Inflammatory macrophage treated with lipopolysaccharide for 1 hour (primary cell): ENCODE measurements at regions not wholly inside any gene's neighbourhood (a gene's known extent, or its start where the extent isn't known, plus 50 kb on each side); places are given as distances from the start of the nearest gene placed in this dataset.

Source experiments
- DNase-seq, 2 donors: peaks; one replicate each; pipeline ENCODE4 v3.0.0-alpha.2; 2020 to 2022

DNA sequence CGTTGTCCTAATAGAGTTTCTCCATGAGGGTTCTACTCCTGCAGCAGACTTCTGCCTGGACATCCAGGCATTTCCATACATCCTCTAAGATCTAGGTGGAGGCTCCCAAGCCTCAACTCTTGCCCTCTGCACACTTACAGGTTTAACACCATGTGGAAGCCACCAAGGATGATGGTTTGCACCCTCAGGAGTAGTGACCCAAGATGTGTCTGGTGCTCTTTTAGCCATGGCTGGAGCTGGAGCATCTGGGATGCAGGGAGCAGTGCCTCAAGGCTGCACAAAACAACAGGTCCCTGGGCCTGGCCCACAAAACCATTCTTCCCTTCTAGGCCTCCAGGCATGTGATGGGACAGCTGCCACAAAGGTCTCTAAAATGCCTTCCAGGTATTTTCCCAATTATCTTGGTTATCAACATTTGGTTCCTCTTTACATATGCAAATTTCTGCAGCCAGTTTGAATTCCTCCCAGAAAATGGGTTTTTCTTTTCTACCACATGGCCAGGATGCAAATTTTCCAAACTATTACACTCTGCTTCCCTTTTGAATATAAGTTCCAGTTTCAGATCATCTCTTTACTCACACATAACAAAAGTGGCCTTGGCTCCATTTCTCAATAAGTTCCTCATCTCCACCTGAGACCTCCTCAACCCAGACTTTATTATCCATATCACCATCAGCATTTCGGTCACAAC is 69.5 kb upstream of the GNAZ start:
- peak; percentile 75 to 82 for DNase-seq

DNA sequence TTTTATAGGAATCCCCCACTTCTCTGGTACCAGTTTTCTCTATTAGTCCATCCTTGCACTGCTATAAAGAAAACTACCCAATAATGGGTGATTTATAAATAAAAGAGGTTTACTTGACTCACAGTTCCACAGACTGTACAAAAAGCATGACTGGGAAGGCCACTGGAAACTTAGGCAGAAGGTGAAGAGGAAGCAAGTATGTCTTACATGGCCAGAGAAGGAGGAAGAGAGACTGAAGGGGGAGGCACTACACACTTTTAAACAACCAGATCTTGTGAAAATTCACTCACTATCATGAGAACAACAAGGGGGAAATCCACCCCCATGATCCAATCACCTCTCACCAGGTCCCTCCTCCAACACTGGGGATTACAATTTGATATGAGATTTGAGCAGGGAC is 68.9 kb upstream of the GNAZ start:
- peak; percentile 36 to 68 for DNase-seq

DNA sequence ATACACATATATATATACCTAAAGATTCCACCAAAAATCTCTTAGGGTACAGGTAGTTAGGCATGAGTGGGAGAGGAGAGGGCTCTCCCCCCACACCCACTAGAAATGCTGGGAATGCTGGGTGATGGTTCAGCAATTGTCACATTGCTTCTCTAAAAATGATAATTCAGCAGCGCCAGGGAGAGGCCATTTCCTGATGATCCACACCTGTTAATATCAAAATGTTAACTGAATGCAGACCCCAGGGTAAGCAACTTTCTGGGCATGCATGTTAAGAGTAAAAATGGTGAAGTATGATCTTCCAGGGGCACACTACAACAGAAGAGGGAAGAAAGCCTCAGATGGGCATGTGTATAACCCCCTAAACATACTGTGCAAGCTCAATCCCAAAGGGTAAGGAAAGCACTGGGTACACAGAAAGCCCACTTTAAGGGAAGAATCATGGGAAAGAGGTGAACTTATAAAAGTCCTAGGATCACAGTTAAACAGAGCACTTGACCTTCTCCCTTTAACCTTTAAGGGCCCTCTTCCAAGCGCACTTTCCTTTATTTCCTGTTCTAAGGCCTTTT is 67.6 kb upstream of the GNAZ start:
- no peak for DNase-seq

DNA sequence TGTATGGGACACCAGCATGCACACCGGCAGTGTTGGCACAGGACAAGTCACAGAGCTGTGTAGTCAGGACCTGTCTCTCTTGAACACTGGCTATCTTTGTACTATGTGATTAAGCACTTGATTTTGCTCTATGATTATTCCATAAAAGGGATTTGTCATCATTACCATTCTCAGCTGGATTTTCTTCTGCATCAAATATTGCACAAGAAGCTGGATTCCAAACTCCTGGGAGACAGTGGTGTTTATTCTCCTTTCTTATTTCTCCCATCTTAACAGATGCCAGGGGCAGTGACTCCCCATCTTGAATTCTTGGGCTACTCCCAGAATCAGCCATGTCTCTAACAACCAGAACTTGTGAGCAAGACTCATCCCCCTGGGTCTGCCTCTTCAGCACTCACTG is 62.5 kb upstream of the GNAZ start:
- no peak for DNase-seq

DNA sequence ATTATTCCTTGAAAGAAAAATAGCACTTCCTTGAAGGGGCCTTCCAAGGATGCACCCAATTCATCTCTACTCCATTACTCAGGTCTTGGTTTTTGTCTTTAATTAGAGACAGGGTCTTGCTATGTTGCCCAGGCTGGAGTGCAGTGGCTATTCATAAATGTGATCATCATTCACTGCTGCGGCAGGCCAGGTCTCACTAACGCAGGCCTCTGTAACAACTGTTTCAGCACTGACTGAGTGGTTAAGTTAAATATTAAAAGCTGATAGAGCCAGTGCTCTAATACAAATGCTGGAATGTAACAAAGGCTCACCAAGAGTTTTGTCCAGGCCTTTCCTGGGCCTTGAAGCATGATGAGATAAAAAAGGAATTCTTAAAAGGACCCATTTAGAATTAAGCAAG is 61.4 kb upstream of the GNAZ start:
- DNase-seq = no peak
